Fibroblast of the conjunctiva (primary cell): ENCODE measurements at regions not wholly inside any gene's neighbourhood (a gene's known extent, or its start where the extent isn't known, plus 50 kb on each side); places are given as distances from the start of the nearest gene placed in this dataset.
"Not testable (repeated sequence)": the region's sequence is repeated elsewhere in the genome, so short reads cannot be mapped to it uniquely, and the experiment has no call there.

Source experiments
- DNase-seq: peaks from one replicate; pipeline ENCODE4 v3.0.0-alpha.2; 2010; ENCODE audit warnings: low read depth

- not testable (repeated sequence) for DNase-seq
Measured at GRCh38 chr10:42533866-42534265, 104.5 kb downstream of the ZNF33B start.

- no peak for DNase-seq
Measured at GRCh38 chr10:42532996-42533395, 105.4 kb downstream of the ZNF33B start.

- no peak for DNase-seq
Measured at GRCh38 chr10:42523098-42523497, 115.3 kb downstream of the ZNF33B start.

- no peak for DNase-seq
Measured at GRCh38 chr10:42519761-42520460, 118.5 kb downstream of the ZNF33B start.

GRCh38 chr10:42519079-42519478 is 119.3 kb downstream of the ZNF33B start:
- DNase-seq, result no peak

GRCh38 chr10:42513921-42514320 is 124.4 kb downstream of the ZNF33B start:
- DNase-seq, result no peak

- no peak for DNase-seq
Measured at GRCh38 chr10:42491801-42492200, 146.6 kb downstream of the ZNF33B start.

GRCh38 chr10:42491001-42491592 is 147.3 kb downstream of the ZNF33B start:
- DNase-seq, result no peak

- DNase-seq, result no peak
Measured at GRCh38 chr10:42490368-42490767, 148.0 kb downstream of the ZNF33B start.

- no peak for DNase-seq
Measured at GRCh38 chr10:42488416-42488815, 150.0 kb downstream of the ZNF33B start.

- no peak for DNase-seq
Measured at GRCh38 chr10:42482411-42482810, 156.0 kb downstream of the ZNF33B start.

GRCh38 chr10:42479057-42479456 is 159.3 kb downstream of the ZNF33B start:
- no peak for DNase-seq

GRCh38 chr10:42477170-42477569 is 161.2 kb downstream of the ZNF33B start:
- DNase-seq, result no peak

GRCh38 chr10:42476101-42476500 is 162.3 kb downstream of the ZNF33B start:
- no peak for DNase-seq

- no peak for DNase-seq
Measured at GRCh38 chr10:42475168-42476098, 162.9 kb downstream of the ZNF33B start.

- no peak for DNase-seq
Measured at GRCh38 chr10:42454313-42454712, 184.1 kb downstream of the ZNF33B start.

GRCh38 chr10:42431095-42431494 is 207.3 kb downstream of the ZNF33B start:
- no peak for DNase-seq

- no peak for DNase-seq
Measured at GRCh38 chr10:42428534-42428933, 209.8 kb downstream of the ZNF33B start.

GRCh38 chr10:42422911-42423310 is 215.5 kb downstream of the ZNF33B start:
- DNase-seq, result no peak

- no peak for DNase-seq
Measured at GRCh38 chr10:42421812-42422211, 216.6 kb downstream of the ZNF33B start.

- DNase-seq, result no peak
Measured at GRCh38 chr10:42419789-42420188, 218.6 kb downstream of the ZNF33B start.

- DNase-seq, result no peak
Measured at GRCh38 chr10:42380926-42381547, 257.3 kb downstream of the ZNF33B start.
